ENCODE measurements at regions not wholly inside any gene's neighbourhood (a gene's known extent, or its start where the extent isn't known, plus 50 kb on each side); places are given as distances from the start of the nearest gene placed in this dataset.

DNA sequence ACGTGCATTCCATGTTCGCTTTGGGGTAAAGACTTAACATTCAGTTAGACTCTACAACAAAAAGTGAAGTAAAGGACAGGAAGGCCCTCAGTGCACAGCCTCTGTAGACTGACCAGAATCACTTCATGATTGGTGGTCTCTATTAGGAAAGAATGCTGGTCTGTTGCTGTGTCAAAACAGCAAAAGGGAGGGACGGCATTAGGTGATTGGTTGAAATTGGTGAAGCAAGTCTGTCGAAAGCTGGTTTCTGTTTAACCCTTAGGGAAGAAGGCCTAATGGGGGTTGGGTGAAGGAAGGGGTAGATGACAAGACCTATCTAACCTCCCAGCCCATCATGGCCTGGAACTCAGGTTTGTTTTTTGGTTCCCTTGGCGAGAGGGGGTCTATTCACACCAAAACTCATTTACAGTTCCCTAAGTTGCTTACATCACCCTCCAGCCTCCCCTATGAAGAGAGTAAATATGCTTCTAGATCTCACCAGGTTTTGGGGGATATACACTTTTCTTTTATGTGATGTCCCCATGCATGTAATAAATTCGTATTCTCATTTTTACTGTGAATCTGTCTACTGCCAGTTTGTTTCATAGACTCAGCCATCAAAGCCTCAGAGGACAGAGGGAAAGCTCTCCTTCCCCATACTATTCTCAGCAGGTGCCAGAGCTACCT, 65.6 kb downstream of the TMEM17 start:
- no peak for DNase-seq (ENCODE audit: low read depth)
- Histone ChIP-seq H3K4me3 (ENCODE audit: low read depth, low read length) (no peak overlapping the region), H3K36me3 (ENCODE audit: control insufficient read depth, insufficient read depth, low read length) (no peaks in the 10 kb centered on the region), H3K27me3 (ENCODE audit: control insufficient read depth, insufficient read depth, low read length) (no peaks in the 10 kb centered on the region)
- TF ChIP-seq, protein P1, sequence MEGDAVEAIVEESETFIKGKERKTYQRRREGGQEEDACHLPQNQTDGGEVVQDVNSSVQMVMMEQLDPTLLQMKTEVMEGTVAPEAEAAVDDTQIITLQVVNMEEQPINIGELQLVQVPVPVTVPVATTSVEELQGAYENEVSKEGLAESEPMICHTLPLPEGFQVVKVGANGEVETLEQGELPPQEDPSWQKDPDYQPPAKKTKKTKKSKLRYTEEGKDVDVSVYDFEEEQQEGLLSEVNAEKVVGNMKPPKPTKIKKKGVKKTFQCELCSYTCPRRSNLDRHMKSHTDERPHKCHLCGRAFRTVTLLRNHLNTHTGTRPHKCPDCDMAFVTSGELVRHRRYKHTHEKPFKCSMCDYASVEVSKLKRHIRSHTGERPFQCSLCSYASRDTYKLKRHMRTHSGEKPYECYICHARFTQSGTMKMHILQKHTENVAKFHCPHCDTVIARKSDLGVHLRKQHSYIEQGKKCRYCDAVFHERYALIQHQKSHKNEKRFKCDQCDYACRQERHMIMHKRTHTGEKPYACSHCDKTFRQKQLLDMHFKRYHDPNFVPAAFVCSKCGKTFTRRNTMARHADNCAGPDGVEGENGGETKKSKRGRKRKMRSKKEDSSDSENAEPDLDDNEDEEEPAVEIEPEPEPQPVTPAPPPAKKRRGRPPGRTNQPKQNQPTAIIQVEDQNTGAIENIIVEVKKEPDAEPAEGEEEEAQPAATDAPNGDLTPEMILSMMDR (IDR thresholded peaks at IDR 0.05; ENCODE audit: insufficient read depth, low read length, poor library complexity, severe bottlenecking): no peak

DNA sequence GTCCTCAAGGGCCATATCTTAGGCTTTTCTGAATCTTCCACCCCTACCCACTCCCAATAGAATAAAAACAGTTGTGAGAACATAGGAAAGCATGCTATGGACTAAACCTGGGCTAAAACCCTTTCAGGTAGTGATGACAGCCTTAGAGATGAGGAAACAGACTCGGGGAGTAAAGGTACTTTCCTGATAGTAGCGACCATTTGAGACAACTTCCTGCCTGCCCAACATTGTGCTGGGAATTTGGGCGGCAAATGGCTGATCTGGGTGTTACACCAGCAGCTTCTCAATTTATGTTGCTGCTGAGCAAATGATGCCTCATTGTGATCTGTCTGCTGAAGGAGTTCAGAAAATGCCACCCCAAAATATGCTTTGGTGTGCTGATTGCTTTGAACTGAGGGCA, 66.6 kb downstream of the TMEM17 start:
- Histone ChIP-seq H3K27me3 (ENCODE audit: control insufficient read depth, insufficient read depth, low read length) (no peaks in the 10 kb centered on the region), H3K4me3 (ENCODE audit: low read depth, low read length) (no peak overlapping the region), H3K36me3 (ENCODE audit: control insufficient read depth, insufficient read depth, low read length) (no peaks in the 10 kb centered on the region)
- TF ChIP-seq, protein P1 (IDR thresholded peaks at IDR 0.05; ENCODE audit: insufficient read depth, low read length, poor library complexity, severe bottlenecking): no peak
- DNase-seq (ENCODE audit: low read depth): no peak

DNA sequence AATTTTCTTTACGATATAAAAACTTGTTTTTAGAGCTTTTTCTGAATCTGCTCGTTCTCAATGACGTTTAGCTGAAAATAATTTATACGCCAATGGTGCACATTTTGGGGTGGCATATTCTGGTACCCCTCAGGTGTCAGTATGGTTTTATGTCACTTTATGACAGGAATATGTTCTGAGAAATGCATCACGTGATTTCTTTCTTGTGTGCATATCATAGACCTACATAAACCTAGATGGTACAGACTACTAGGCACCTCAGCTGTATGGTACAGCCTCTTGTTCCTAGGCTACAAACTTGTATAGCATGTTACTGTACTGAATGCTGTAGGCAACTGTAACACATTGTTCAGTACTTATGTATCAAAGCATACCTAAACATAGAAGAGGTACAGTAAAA, 68.2 kb downstream of the TMEM17 start:
- no peak for DNase-seq (ENCODE audit: low read depth)
- Histone ChIP-seq H3K4me3 (ENCODE audit: low read depth, low read length) (no peak overlapping the region), H3K36me3 (ENCODE audit: control insufficient read depth, insufficient read depth, low read length) (no peaks in the 10 kb centered on the region), H3K27me3 (ENCODE audit: control insufficient read depth, insufficient read depth, low read length) (no peaks in the 10 kb centered on the region)
- TF ChIP-seq, protein P1 (IDR thresholded peaks at IDR 0.05; ENCODE audit: insufficient read depth, low read length, poor library complexity, severe bottlenecking): no peak

DNA sequence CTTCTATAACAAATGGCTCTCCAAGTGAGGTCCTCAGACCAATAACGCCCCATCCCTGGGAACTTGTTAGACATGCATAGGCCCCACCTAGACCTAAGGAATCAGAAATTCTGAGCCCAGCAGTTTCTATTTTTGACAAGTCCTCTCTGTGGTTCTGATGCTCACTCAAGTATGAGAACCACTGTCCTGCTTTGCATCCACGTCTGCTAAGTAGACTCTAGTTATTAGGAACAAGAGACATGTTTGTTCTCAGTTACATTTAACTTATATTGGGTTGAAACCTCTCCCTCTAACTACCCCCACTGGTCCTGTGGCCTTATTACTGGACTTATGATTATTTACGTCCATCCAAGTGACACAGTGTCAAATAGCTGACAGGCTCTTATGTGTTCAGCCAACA, 70.3 kb downstream of the TMEM17 start:
- no peak overlapping the region for H3K4me3 ChIP-seq (ENCODE audit: low read depth, low read length)
- no peak for DNase-seq (ENCODE audit: low read depth)
- H3K27me3 ChIP-seq (ENCODE audit: control insufficient read depth, insufficient read depth, low read length): no peaks in the 10 kb centered on the region
- no peaks in the 10 kb centered on the region for H3K36me3 ChIP-seq (ENCODE audit: control insufficient read depth, insufficient read depth, low read length)
- TF ChIP-seq, protein P1 (IDR thresholded peaks at IDR 0.05; ENCODE audit: insufficient read depth, low read length, poor library complexity, severe bottlenecking): no peak

DNA sequence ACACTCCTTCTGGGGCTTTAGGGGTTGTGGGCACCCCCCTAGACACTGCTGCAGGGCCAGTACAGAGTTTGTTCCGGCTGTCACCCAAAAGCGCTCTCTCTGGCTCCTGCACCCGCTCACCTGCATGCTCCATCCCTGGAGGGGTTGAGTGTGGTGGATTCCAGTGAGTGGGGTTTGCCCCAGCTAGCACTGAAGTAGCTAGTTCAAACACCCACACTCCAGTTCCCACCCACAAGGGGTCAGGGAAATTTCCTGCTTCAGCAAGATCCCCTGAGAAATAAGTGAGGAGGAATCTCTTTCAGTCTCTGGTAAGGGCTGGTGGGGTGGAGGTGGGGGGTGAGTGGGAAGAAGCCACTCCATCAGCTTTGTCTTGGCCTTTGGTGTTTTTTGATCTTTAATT, 73.6 kb downstream of the TMEM17 start:
- Histone ChIP-seq H3K4me3 (ENCODE audit: low read depth, low read length) (no peak overlapping the region), H3K36me3 (ENCODE audit: control insufficient read depth, insufficient read depth, low read length) (no peaks in the 10 kb centered on the region), H3K27me3 (ENCODE audit: control insufficient read depth, insufficient read depth, low read length) (no peaks in the 10 kb centered on the region)
- no peak for DNase-seq (ENCODE audit: low read depth)
- TF ChIP-seq, protein P1 (IDR thresholded peaks at IDR 0.05; ENCODE audit: insufficient read depth, low read length, poor library complexity, severe bottlenecking): no peak

DNA sequence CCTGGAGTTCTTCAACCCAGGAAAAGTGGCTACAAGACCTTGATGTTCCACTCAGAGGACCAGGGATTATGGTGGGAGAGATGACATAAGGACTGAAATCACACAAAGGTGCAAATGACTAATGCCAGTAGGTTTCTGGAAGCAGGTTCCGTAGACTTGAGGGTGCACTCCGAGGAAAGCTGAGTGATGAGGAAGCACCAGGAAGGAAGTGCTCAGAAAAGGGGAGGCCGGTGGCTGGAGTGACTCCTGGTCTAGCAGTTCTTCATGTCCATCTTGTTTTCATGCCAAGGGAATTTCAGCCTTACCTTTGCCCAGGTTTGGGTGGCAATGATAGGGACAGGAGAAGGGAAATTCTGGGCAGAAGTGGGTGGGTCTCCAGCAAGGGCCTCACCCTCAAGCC, 74.5 kb downstream of the TMEM17 start:
- Histone ChIP-seq H3K27me3 (ENCODE audit: control insufficient read depth, insufficient read depth, low read length) (no peaks in the 10 kb centered on the region), H3K36me3 (ENCODE audit: control insufficient read depth, insufficient read depth, low read length) (no peaks in the 10 kb centered on the region), H3K4me3 (ENCODE audit: low read depth, low read length) (no peak overlapping the region)
- TF ChIP-seq, protein P1 (IDR thresholded peaks at IDR 0.05; ENCODE audit: insufficient read depth, low read length, poor library complexity, severe bottlenecking): no peak
- no peak for DNase-seq (ENCODE audit: low read depth)

Data from kidney epithelial cell (primary cell).